CD14-positive monocyte (primary cell): ENCODE measurements at regions not wholly inside any gene's neighbourhood (a gene's known extent, or its start where the extent isn't known, plus 50 kb on each side); places are given as distances from the start of the nearest gene placed in this dataset.

ENCODE experiments used
- DNase-seq, 3 donors: peaks; one replicate each; pipeline ENCODE4 v3.0.0-alpha.2; 2011 to 2022
- H2AFZ ChIP-seq: 2 replicates; pipeline ENCODE4 v1.6.0; 2012; ENCODE audit warnings: mild to moderate bottlenecking, low read depth, low read length, inconsistent platforms; ENCODE audit not compliant: insufficient read depth, poor library complexity, severe bottlenecking
- H3K27ac ChIP-seq, 2 donors: 1 replicate in 1 of 2; 2 replicates in 1 of 2; pipeline ENCODE4 v1.5.1; 2012 to 2013; ENCODE audit warnings: low read length in 2 of 2, control low read depth in 1 of 2, inconsistent platforms in 1 of 2, low read depth in 1 of 2, mild to moderate bottlenecking in 1 of 2
- H3K27me3 ChIP-seq, 2 donors: one replicate each; pipeline versions ENCODE4 v1.6.0 to v1.6.1; 2011 to 2013; ENCODE audit warnings: low read length in 2 of 2; ENCODE audit not compliant: control insufficient read depth in 2 of 2, insufficient read depth in 2 of 2
- H3K36me3 ChIP-seq, 2 donors: replicated peaks in 1 of 2; 1 replicate in 1 of 2; 2 replicates in 1 of 2; pipeline versions ENCODE4 v1.5.1 to v1.6.1; 2012 to 2013; ENCODE audit warnings: low read length in 2 of 2, control low read depth in 1 of 2, inconsistent platforms in 1 of 2, mild to moderate bottlenecking in 1 of 2; ENCODE audit not compliant: insufficient read depth in 2 of 2, control insufficient read depth in 1 of 2
- H3K4me1 ChIP-seq, 2 donors: 1 replicate in 1 of 2; 2 replicates in 1 of 2; pipeline versions ENCODE4 v1.5.1 to v1.6.1; 2012 to 2013; ENCODE audit warnings: low read length in 2 of 2, control low read depth in 1 of 2, inconsistent platforms in 1 of 2, mild to moderate bottlenecking in 1 of 2, moderate library complexity in 1 of 2; ENCODE audit not compliant: insufficient read depth in 2 of 2, control insufficient read depth in 1 of 2
- H3K4me2 ChIP-seq: replicated peaks from 2 replicates; pipeline ENCODE3; 2012; ENCODE audit warnings: low read length, moderate library complexity, mild to moderate bottlenecking; ENCODE audit not compliant: poor library complexity, severe bottlenecking; ENCODE audit errors: extremely low read depth
- H3K4me3 ChIP-seq, 3 experiments: fragments of 200-600 bp in 1 of 3; sonication (generic) in 1 of 3; replicated peaks in 1 of 3; 1 replicate in 2 of 3; 2 replicates in 1 of 3; pipeline ENCODE4 v1.5.1; 2011 to 2013; ENCODE audit warnings: low read length in 3 of 3, mild to moderate bottlenecking in 3 of 3, control low read depth in 2 of 3, low read depth in 2 of 3, inconsistent platforms in 1 of 3, moderate library complexity in 1 of 3
- H3K79me2 ChIP-seq: 2 replicates; pipeline ENCODE4 v1.6.0; 2012; ENCODE audit warnings: mild to moderate bottlenecking, control low read depth, inconsistent platforms, low read length, moderate library complexity; ENCODE audit not compliant: insufficient read depth
- H3K9ac ChIP-seq: 2 replicates; pipeline ENCODE4 v1.6.0; 2017; ENCODE audit warnings: low read length, mild to moderate bottlenecking; ENCODE audit not compliant: insufficient read depth, poor library complexity, severe bottlenecking
- H3K9me3 ChIP-seq, 2 donors: replicated peaks in 1 of 2; 1 replicate in 1 of 2; 2 replicates in 1 of 2; pipeline versions ENCODE4 v1.5.1 to v1.6.1; 2012 to 2013; ENCODE audit warnings: low read length in 2 of 2, control low read depth in 1 of 2; ENCODE audit not compliant: control insufficient read depth in 1 of 2, insufficient read depth in 1 of 2
- H4K20me1 ChIP-seq: 2 replicates; pipeline ENCODE4 v1.6.0; 2012; ENCODE audit warnings: mild to moderate bottlenecking, low read length, control low read depth, moderate library complexity; ENCODE audit not compliant: insufficient read depth
- H3K27ac Mint-ChIP-seq, 7 donors: one replicate each; pipeline ENCODE4 v1.8.0; 2020; ENCODE audit warnings: mild to moderate bottlenecking in 7 of 7, mixed read lengths in 7 of 7, moderate library complexity in 6 of 7, inconsistent platforms in 2 of 7
- H3K27me3 Mint-ChIP-seq, 3 donors: one replicate each; pipeline ENCODE4 v1.8.0; 2021 to 2022; ENCODE audit warnings: low read depth in 3 of 3, mild to moderate bottlenecking in 3 of 3, mixed read lengths in 3 of 3, moderate library complexity in 3 of 3, inconsistent platforms in 1 of 3
- H3K36me3 Mint-ChIP-seq, 2 donors: one replicate each; pipeline ENCODE4 v1.8.0; 2020; ENCODE audit warnings: mixed read lengths in 2 of 2, inconsistent platforms in 1 of 2, mild to moderate bottlenecking in 1 of 2
- H3K4me1 Mint-ChIP-seq: one replicate; pipeline ENCODE4 v1.8.0; 2020; ENCODE audit warnings: mild to moderate bottlenecking, mixed read lengths
- H3K4me3 Mint-ChIP-seq, 2 donors: one replicate each; pipeline ENCODE4 v1.8.0; 2020; ENCODE audit warnings: mild to moderate bottlenecking in 2 of 2, mixed read lengths in 2 of 2, moderate library complexity in 1 of 2
- H3K9me3 Mint-ChIP-seq, 7 donors: one replicate each; pipeline ENCODE4 v1.8.0; 2020 to 2022; ENCODE audit warnings: mixed read lengths in 7 of 7, mild to moderate bottlenecking in 6 of 7, moderate library complexity in 6 of 7, inconsistent platforms in 2 of 7
- CTCF ChIP-seq: fragments of 200-600 bp; IDR thresholded peaks from one replicate; pipeline ENCODE4 v1.8.0; 2022; ENCODE audit warnings: antibody characterized with exemption, mild to moderate bottlenecking
- WGBS: methylation state at CpG from one replicate; pipeline ENCODE4 v1.1.5; 2013; ENCODE audit warnings: missing lambda C conversion rate; ENCODE audit not compliant: insufficient coverage; 5-methylcytosine and 5-hydroxymethylcytosine counted together
- intact Hi-C, 2 donors: fragments of 100-400 bp; cut with micrococcal nuclease; formaldehyde crosslinking; loops; one replicate each; pipeline versions ENCODE4 v1.15.0 to v1.15.1; 2023

- H3K79me2 ChIP-seq, result no peaks in the 10 kb centered on the region
- H3K4me2 ChIP-seq, result no peak overlapping the region
- Mint-ChIP-seq H3K27ac (no peak overlapping the region), H3K27me3 (peaks cover 0 to 1% (median 0%) of the 10 kb centered on the region in 3 donors), H3K4me3 (no peak overlapping the region), H3K9me3 (peaks cover 3 to 12% (median 5%) of the 10 kb centered on the region in 7 donors), H3K4me1 (no peaks in the 10 kb centered on the region), H3K36me3 (no peaks in the 10 kb centered on the region)
- TF ChIP-seq CTCF, result no peak
- H3K27ac ChIP-seq, result no peak overlapping the region
- H3K4me3 ChIP-seq, result no peak overlapping the region
- H4K20me1 ChIP-seq, result no peaks in the 10 kb centered on the region
- no peaks in the 10 kb centered on the region for H3K36me3 ChIP-seq
- H3K9me3 ChIP-seq, result peaks cover 14 to 16% of the 10 kb centered on the region in 2 donors
- H2AFZ ChIP-seq, result no peak overlapping the region
- no CpG with 5 or more reads among the region's 4 CpGs for WGBS
- no peak for DNase-seq
- no peak overlapping the region for H3K9ac ChIP-seq
- H3K4me1 ChIP-seq, result no peaks in the 10 kb centered on the region
- H3K27me3 ChIP-seq, result no peaks in the 10 kb centered on the region
- intact Hi-C loops, result no loop called here
Measured at GRCh38 chr4:64121803-64122202, 287.4 kb downstream of the TECRL start.

GRCh38 chr4:64105903-64106302 lies 303.3 kb downstream of the TECRL start:
- Mint-ChIP-seq H3K4me1 (no peaks in the 10 kb centered on the region), H3K4me3 (no peak overlapping the region), H3K9me3 (peaks cover 0 to 2% (median 0%) of the 10 kb centered on the region in 7 donors), H3K27me3 (no peaks in the 10 kb centered on the region), H3K27ac (no peak overlapping the region), H3K36me3 (no peaks in the 10 kb centered on the region)
- TF ChIP-seq CTCF, result no peak
- intact Hi-C loops, result no loop called here
- Histone ChIP-seq H3K27me3 (no peaks in the 10 kb centered on the region), H3K4me2 (no peak overlapping the region), H3K9ac (no peak overlapping the region), H4K20me1 (no peaks in the 10 kb centered on the region), H3K4me1 (no peaks in the 10 kb centered on the region), H2AFZ (no peak overlapping the region), H3K27ac (no peak overlapping the region), H3K36me3 (no peaks in the 10 kb centered on the region), H3K79me2 (no peaks in the 10 kb centered on the region), H3K4me3 (no peak overlapping the region), H3K9me3 (no peaks in the 10 kb centered on the region)
- DNase-seq, result no peak
- WGBS, result no CpG with 5 or more reads among the region's 1 CpG
